Keratinocyte (primary cell): ENCODE measurements at regions not wholly inside any gene's neighbourhood (a gene's known extent, or its start where the extent isn't known, plus 50 kb on each side); places are given as distances from the start of the nearest gene placed in this dataset.
A peak's percentile ranks its signal among the peaks of the same experiment; 100 is the strongest.
"Not testable (repeated sequence)": the region's sequence is repeated elsewhere in the genome, so short reads cannot be mapped to it uniquely, and the experiment has no call there.

Experiments used
- DNase-seq: peaks from one replicate; pipeline ENCODE4 v3.0.0-alpha.2; 2011; ENCODE audit warnings: low read depth, missing footprints, low spot score
- FAIRE-seq: peaks from 2 replicates; lab custom pipeline; 2011; peaks lifted over from hg19 to GRCh38; lab: Jason Lieb, UNC
- H2AFZ ChIP-seq: 2 replicates; pipeline ENCODE4 v1.6.0; 2012; ENCODE audit warnings: low read length, control low read depth, inconsistent platforms; ENCODE audit not compliant: control insufficient read depth
- H3K27ac ChIP-seq: 2 replicates; pipeline ENCODE4 v1.5.1; 2011; ENCODE audit warnings: low read length; ENCODE audit not compliant: control insufficient read depth, insufficient read depth
- H3K27me3 ChIP-seq: 3 replicates; pipeline ENCODE4 v1.6.0; 2011; ENCODE audit warnings: low read length; ENCODE audit not compliant: control insufficient read depth, insufficient read depth; ENCODE audit errors: extremely low read depth
- H3K36me3 ChIP-seq, 2 experiments: 2 replicates in 1 of 2; 3 replicates in 1 of 2; pipeline ENCODE4 v1.5.1; 2011; ENCODE audit warnings: low read length in 2 of 2, mild to moderate bottlenecking in 1 of 2; ENCODE audit not compliant: control insufficient read depth in 2 of 2, insufficient read depth in 2 of 2; ENCODE audit errors: extremely low read depth in 1 of 2
- H3K4me1 ChIP-seq: 3 replicates; pipeline ENCODE4 v1.5.1; 2011; ENCODE audit warnings: low read length; ENCODE audit not compliant: control insufficient read depth, insufficient read depth; ENCODE audit errors: extremely low read depth
- H3K4me2 ChIP-seq: 3 replicates; pipeline ENCODE4 v1.6.0; 2011; ENCODE audit warnings: low read depth, low read length; ENCODE audit not compliant: control insufficient read depth, insufficient read depth; ENCODE audit errors: extremely low read depth
- H3K4me3 ChIP-seq, 3 experiments: fragments of 200-600 bp in 1 of 3; sonication (generic) in 1 of 3; 2 replicates in 2 of 3; 3 replicates in 1 of 3; pipeline ENCODE4 v1.5.1; 2011 to 2016; ENCODE audit warnings: low read length in 3 of 3, mild to moderate bottlenecking in 3 of 3, control low read depth in 2 of 3, inconsistent platforms in 1 of 3, low read depth in 1 of 3, mixed read lengths in 1 of 3, mixed run types in 1 of 3, moderate library complexity in 1 of 3; ENCODE audit not compliant: control insufficient read depth in 2 of 3, insufficient read depth in 2 of 3; ENCODE audit errors: extremely low read depth in 1 of 3
- H3K79me2 ChIP-seq: 2 replicates; pipeline ENCODE4 v1.6.0; 2012; ENCODE audit warnings: low read length; ENCODE audit not compliant: control insufficient read depth, insufficient read depth
- H3K9ac ChIP-seq: 3 replicates; pipeline ENCODE4 v1.6.0; 2011; ENCODE audit warnings: low read length; ENCODE audit not compliant: control insufficient read depth, insufficient read depth; ENCODE audit errors: extremely low read depth
- H3K9me1 ChIP-seq: 3 replicates; pipeline ENCODE4 v1.6.0; 2011; ENCODE audit warnings: low read length; ENCODE audit not compliant: control insufficient read depth, insufficient read depth; ENCODE audit errors: extremely low read depth
- H3K9me3 ChIP-seq: 2 replicates; pipeline ENCODE4 v1.5.1; 2012; ENCODE audit warnings: low read depth, low read length; ENCODE audit not compliant: control insufficient read depth
- H4K20me1 ChIP-seq: 3 replicates; pipeline ENCODE4 v1.6.0; 2011; ENCODE audit warnings: low read length; ENCODE audit not compliant: control insufficient read depth, insufficient read depth; ENCODE audit errors: extremely low read depth
- CTCF ChIP-seq, 3 experiments: IDR thresholded peaks in 1 of 3; conservative IDR thresholded peaks in 1 of 3; optimal IDR thresholded peaks in 1 of 3; 2 replicates in 2 of 3; 3 replicates in 1 of 3; pipeline versions ENCODE3 to v1.5.1; 2011; ENCODE audit warnings: low read length in 3 of 3, mild to moderate bottlenecking in 3 of 3, moderate library complexity in 2 of 3, control low read depth in 1 of 3, inconsistent platforms in 1 of 3; ENCODE audit not compliant: insufficient read depth in 2 of 3; ENCODE audit errors: extremely low read depth in 1 of 3
- EZH2 ChIP-seq: IDR thresholded peaks from one replicate; pipeline ENCODE4 v1.6.1; 2012; ENCODE audit warnings: inconsistent platforms, mild to moderate bottlenecking, low read length, moderate library complexity
- dilution Hi-C: fragments of 300-500 bp; cut with MboI; formaldehyde crosslinking; loops from one replicate; pipeline ENCODE4 v1.7.0; 2020; ENCODE audit warnings: low sequenced_read_pairs; ENCODE audit not compliant: extremely low pct_ligation_motif_present

DNA sequence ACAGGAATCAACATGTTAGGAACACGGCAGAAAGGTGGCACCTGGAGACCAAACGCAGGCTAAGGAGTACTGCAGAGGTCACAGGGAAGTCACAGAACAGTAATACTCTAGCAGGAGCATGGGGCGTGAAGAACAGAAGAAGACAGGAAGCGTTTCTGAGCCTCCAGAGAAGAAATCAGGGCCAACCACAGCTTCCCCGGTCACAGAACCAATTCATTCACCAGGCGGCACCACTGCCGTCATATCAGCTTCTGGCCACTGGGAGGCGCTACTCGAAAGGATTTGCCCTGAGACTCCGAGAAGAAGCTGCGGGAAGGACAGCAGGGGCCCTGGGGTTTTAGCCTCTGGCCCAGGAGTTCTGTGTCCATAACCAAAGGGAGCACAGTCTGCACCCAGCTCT is 78.0 kb upstream of the DRD5 start:
- no peak for FAIRE-seq

GRCh38 chr4:9704126-9704525 is 77.3 kb upstream of the DRD5 start:
- H3K27me3 ChIP-seq, H3K9me3 ChIP-seq, DNase-seq, H3K79me2 ChIP-seq, H3K36me3 ChIP-seq, H2AFZ ChIP-seq, H3K4me3 ChIP-seq, H3K9me1 ChIP-seq, H4K20me1 ChIP-seq, FAIRE-seq, H3K4me2 ChIP-seq, H3K4me1 ChIP-seq, H3K27ac ChIP-seq, dilution Hi-C loops, H3K9ac ChIP-seq: not testable (repeated sequence)

More for the DNA sequence above, 78.0 kb upstream of the DRD5 start:
- H2AFZ ChIP-seq: no peak overlapping the region
- H3K36me3 ChIP-seq: no peaks in the 10 kb centered on the region
- no peak overlapping the region for H3K27ac ChIP-seq
- no peaks in the 10 kb centered on the region for H3K9me3 ChIP-seq
- DNase-seq: no peak
- H3K9ac ChIP-seq: no peak overlapping the region
- TF ChIP-seq EZH2 (no peak), CTCF (optimal IDR thresholded peaks at IDR 0.05 in 1 of 3, IDR thresholded peaks at IDR 0.05 in 1 of 3, conservative IDR thresholded peaks at IDR 0.05 in 1 of 3; ENCODE audit: extremely low read depth in 1 of 3, insufficient read depth in 2 of 3, low read length in 3 of 3) (peak; percentile 40 to 77 (median 68))
- H3K4me3 ChIP-seq: no peak overlapping the region
- no peaks in the 10 kb centered on the region for H3K9me1 ChIP-seq
- no peaks in the 10 kb centered on the region for H4K20me1 ChIP-seq
- no peaks in the 10 kb centered on the region for H3K79me2 ChIP-seq
- H3K4me1 ChIP-seq: no peaks in the 10 kb centered on the region
- no peaks in the 10 kb centered on the region for H3K27me3 ChIP-seq
- no peak overlapping the region for H3K4me2 ChIP-seq
- dilution Hi-C loops: no loop called here

- H2AFZ ChIP-seq: no peak overlapping the region
- H3K4me2 ChIP-seq: no peak overlapping the region
- dilution Hi-C loops: no loop called here
- no peaks in the 10 kb centered on the region for H3K9me1 ChIP-seq
- DNase-seq (no peak), FAIRE-seq (no peak)
- TF ChIP-seq CTCF (optimal IDR thresholded peaks at IDR 0.05 in 1 of 3, IDR thresholded peaks at IDR 0.05 in 1 of 3, conservative IDR thresholded peaks at IDR 0.05 in 1 of 3; ENCODE audit: extremely low read depth in 1 of 3, insufficient read depth in 2 of 3, low read length in 3 of 3) (no peak), EZH2 (no peak)
- H3K9ac ChIP-seq: no peak overlapping the region
- no peak overlapping the region for H3K27ac ChIP-seq
- no peaks in the 10 kb centered on the region for H3K79me2 ChIP-seq
- H4K20me1 ChIP-seq: no peaks in the 10 kb centered on the region
- H3K9me3 ChIP-seq: no peaks in the 10 kb centered on the region
- no peaks in the 10 kb centered on the region for H3K27me3 ChIP-seq
- H3K4me3 ChIP-seq: no peak overlapping the region
- no peaks in the 10 kb centered on the region for H3K36me3 ChIP-seq
- H3K4me1 ChIP-seq: no peaks in the 10 kb centered on the region
Measured at GRCh38 chr4:9704551-9705332, 76.7 kb upstream of the DRD5 start.

GRCh38 chr4:9707281-9707680 is 74.2 kb upstream of the DRD5 start:
- H3K9me3 ChIP-seq, H3K4me2 ChIP-seq, H3K9ac ChIP-seq, H3K79me2 ChIP-seq, FAIRE-seq, H3K4me1 ChIP-seq, dilution Hi-C loops, H3K36me3 ChIP-seq, DNase-seq, H3K4me3 ChIP-seq, H3K27me3 ChIP-seq, H3K27ac ChIP-seq, H4K20me1 ChIP-seq, H2AFZ ChIP-seq, H3K9me1 ChIP-seq: not testable (repeated sequence)
